Naive thymus-derived CD4-positive, alpha-beta T cell (primary cell): ENCODE measurements at regions not wholly inside any gene's neighbourhood (a gene's known extent, or its start where the extent isn't known, plus 50 kb on each side); places are given as distances from the start of the nearest gene placed in this dataset.

Experiments used
- ATAC-seq: fragments of 150-1000 bp; cut with Tn5 transposase; 2 replicates; pipeline ENCODE4 v1.10.0; 2021; ENCODE audit warnings: mild to moderate bottlenecking, moderate library complexity
- CTCF ChIA-PET: fragments of 350-600 bp; sonication (Branson Sonifier 250); formaldehyde crosslinking; loops from one replicate; lab custom pipeline; 2021; ENCODE audit warnings: antibody characterized with exemption; lab: Charles Lee
- POLR2A ChIA-PET: fragments of 350-600 bp; sonication (Branson Sonifier 250); formaldehyde crosslinking; loops from one replicate; lab custom pipeline; 2021; ENCODE audit warnings: antibody characterized with exemption, inconsistent platforms; lab: Charles Lee
- DNase-seq, 9 donors: peaks; one replicate each; pipeline versions ENCODE4 v3.0.0 to v3.0.0-alpha.2; 2020 to 2022; ENCODE audit warnings: mixed read lengths in 1 of 9
- H3K27ac ChIP-seq: one replicate; pipeline ENCODE4 v1.7.0; 2013; ENCODE audit warnings: mild to moderate bottlenecking, low read depth, low read length, moderate library complexity
- H3K27me3 ChIP-seq, 2 donors: one replicate each; pipeline ENCODE4 v1.7.0; 2013; ENCODE audit warnings: low read length in 2 of 2, mild to moderate bottlenecking in 2 of 2, moderate library complexity in 2 of 2; ENCODE audit not compliant: control insufficient read depth in 2 of 2, insufficient read depth in 2 of 2
- H3K36me3 ChIP-seq, 3 experiments: 1 replicate in 2 of 3; 2 replicates in 1 of 3; pipeline ENCODE4 v1.7.0; 2013; ENCODE audit warnings: low read length in 3 of 3, mild to moderate bottlenecking in 3 of 3, moderate library complexity in 1 of 3; ENCODE audit not compliant: insufficient read depth in 3 of 3, control insufficient read depth in 2 of 3
- H3K4me1 ChIP-seq, 2 donors: one replicate each; pipeline ENCODE4 v1.7.0; 2013; ENCODE audit warnings: low read length in 2 of 2, mild to moderate bottlenecking in 2 of 2, moderate library complexity in 1 of 2; ENCODE audit not compliant: control insufficient read depth in 2 of 2, insufficient read depth in 2 of 2
- H3K4me3 ChIP-seq: 2 replicates; pipeline ENCODE4 v1.7.0; 2013; ENCODE audit warnings: mild to moderate bottlenecking, low read length
- H3K9me3 ChIP-seq, 3 experiments: 1 replicate in 2 of 3; 2 replicates in 1 of 3; pipeline ENCODE4 v1.7.0; 2013; ENCODE audit warnings: low read length in 3 of 3; ENCODE audit not compliant: control insufficient read depth in 2 of 3
- H3K27ac Mint-ChIP-seq, 9 donors: one replicate each; pipeline ENCODE4 v1.8.0; 2020 to 2022; ENCODE audit warnings: mixed read lengths in 9 of 9, mild to moderate bottlenecking in 8 of 9, moderate library complexity in 5 of 9, inconsistent platforms in 2 of 9
- H3K27me3 Mint-ChIP-seq, 5 donors: one replicate each; pipeline ENCODE4 v1.8.0; 2021 to 2022; ENCODE audit warnings: mixed read lengths in 5 of 5, mild to moderate bottlenecking in 1 of 5
- H3K36me3 Mint-ChIP-seq, 5 donors: one replicate each; pipeline ENCODE4 v1.8.0; 2020 to 2022; ENCODE audit warnings: mixed read lengths in 5 of 5, mild to moderate bottlenecking in 3 of 5, inconsistent platforms in 1 of 5
- H3K4me1 Mint-ChIP-seq, 7 donors: one replicate each; pipeline ENCODE4 v1.8.0; 2020 to 2022; ENCODE audit warnings: mixed read lengths in 7 of 7, mild to moderate bottlenecking in 3 of 7, inconsistent platforms in 1 of 7
- H3K4me3 Mint-ChIP-seq, 10 donors: one replicate each; pipeline ENCODE4 v1.8.0; 2020 to 2022; ENCODE audit warnings: mild to moderate bottlenecking in 10 of 10, mixed read lengths in 10 of 10, moderate library complexity in 6 of 10, inconsistent platforms in 2 of 10
- H3K9me3 Mint-ChIP-seq, 11 donors: one replicate each; pipeline ENCODE4 v1.8.0; 2020 to 2022; ENCODE audit warnings: mixed read lengths in 11 of 11, mild to moderate bottlenecking in 4 of 11, inconsistent platforms in 1 of 11, moderate library complexity in 1 of 11
- intact Hi-C, 2 donors: fragments of 100-400 bp; cut with micrococcal nuclease; formaldehyde crosslinking; loops; one replicate each; pipeline ENCODE4 v1.15.1; 2023

DNA sequence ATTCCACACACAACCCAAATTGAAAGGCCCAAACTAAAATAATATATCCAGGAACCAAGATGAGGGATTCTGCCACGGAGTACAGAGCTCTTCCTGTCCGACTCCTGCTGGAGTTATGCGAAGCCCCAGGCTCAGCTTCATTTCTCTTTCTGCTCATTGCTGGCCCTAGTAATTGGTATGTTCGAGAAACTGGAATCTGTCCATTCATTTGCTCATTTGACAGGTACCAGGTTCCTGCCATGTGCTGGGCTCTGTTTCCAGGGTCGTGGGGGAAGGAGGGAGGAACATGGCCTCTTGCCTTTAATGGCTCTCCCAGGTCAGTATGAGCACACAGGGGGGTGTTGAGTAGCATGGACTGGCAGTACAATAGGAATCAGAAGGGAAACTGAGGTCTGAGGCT is 179.2 kb upstream of the SHH start:
- intact Hi-C loops = no loop called here
- ChIA-PET CTCF (no interaction called here), POLR2A (no interaction called here)
- H3K36me3 ChIP-seq = no peaks in the 10 kb centered on the region
- H3K9me3 Mint-ChIP-seq = peaks cover 0 to 7% (median 5%) of the 10 kb centered on the region in 11 donors
- no peak for DNase-seq
- no peak overlapping the region for H3K27ac ChIP-seq
- peaks cover 0 to 40% of the 10 kb centered on the region in 2 donors for H3K4me1 ChIP-seq
- no peak overlapping the region for H3K4me3 Mint-ChIP-seq
- peaks cover 0 to 37% (median 9%) of the 10 kb centered on the region in 5 donors for H3K27me3 Mint-ChIP-seq
- H3K9me3 ChIP-seq = no peaks in the 10 kb centered on the region
- H3K36me3 Mint-ChIP-seq = peaks cover 0 to 5% (median 0%) of the 10 kb centered on the region in 5 donors
- no peaks in the 10 kb centered on the region for H3K27me3 ChIP-seq
- peaks cover 16 to 65% (median 56%) of the 10 kb centered on the region in 7 donors for H3K4me1 Mint-ChIP-seq
- H3K27ac Mint-ChIP-seq = no peak overlapping the region
- H3K4me3 ChIP-seq = no peak overlapping the region
- ATAC-seq = no peak

DNA sequence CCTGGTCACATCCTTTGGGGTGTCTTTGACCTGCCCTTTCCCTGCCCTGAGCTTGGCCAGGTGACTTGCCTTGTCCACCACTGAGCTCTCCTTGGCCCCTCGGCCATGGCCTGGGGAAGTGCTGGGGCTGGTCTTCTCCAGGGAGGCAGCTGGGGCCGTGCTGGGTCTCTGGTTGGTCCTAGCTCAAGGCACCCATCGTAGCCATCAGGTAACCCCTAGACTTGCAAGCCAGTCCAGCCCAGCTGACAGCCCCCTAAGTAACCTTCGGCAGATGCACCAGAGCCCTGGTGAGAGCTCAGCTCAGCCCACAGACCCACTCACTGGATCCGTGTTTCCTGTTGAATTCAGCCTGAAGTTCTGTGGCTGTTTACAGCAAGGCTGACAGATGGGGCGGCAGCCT is 176.2 kb upstream of the SHH start:
- H3K4me3 ChIP-seq = no peak overlapping the region
- peaks cover 0 to 16% of the 10 kb centered on the region in 2 donors for H3K4me1 ChIP-seq
- Mint-ChIP-seq H3K4me1 (peaks cover 0 to 37% (median 31%) of the 10 kb centered on the region in 7 donors), H3K27ac (no peak overlapping the region), H3K27me3 (peaks cover 0 to 19% (median 6%) of the 10 kb centered on the region in 5 donors), H3K36me3 (peaks cover 0 to 5% (median 0%) of the 10 kb centered on the region in 5 donors), H3K9me3 (peaks cover 0 to 7% (median 4%) of the 10 kb centered on the region in 11 donors), H3K4me3 (peak overlapping the region in 1 of 10 donors; percentile 49)
- intact Hi-C loops = no loop called here
- no peak for DNase-seq
- ATAC-seq = no peak
- CTCF ChIA-PET = interaction anchor here (0.5 kb wide), 1 partner anchor 21 kb away, joined by 3 read pairs; no protein-coding TSS in a partner anchor
- H3K36me3 ChIP-seq = no peaks in the 10 kb centered on the region
- H3K9me3 ChIP-seq = no peaks in the 10 kb centered on the region
- H3K27me3 ChIP-seq = no peaks in the 10 kb centered on the region
- POLR2A ChIA-PET = no interaction called here
- H3K27ac ChIP-seq = no peak overlapping the region

DNA sequence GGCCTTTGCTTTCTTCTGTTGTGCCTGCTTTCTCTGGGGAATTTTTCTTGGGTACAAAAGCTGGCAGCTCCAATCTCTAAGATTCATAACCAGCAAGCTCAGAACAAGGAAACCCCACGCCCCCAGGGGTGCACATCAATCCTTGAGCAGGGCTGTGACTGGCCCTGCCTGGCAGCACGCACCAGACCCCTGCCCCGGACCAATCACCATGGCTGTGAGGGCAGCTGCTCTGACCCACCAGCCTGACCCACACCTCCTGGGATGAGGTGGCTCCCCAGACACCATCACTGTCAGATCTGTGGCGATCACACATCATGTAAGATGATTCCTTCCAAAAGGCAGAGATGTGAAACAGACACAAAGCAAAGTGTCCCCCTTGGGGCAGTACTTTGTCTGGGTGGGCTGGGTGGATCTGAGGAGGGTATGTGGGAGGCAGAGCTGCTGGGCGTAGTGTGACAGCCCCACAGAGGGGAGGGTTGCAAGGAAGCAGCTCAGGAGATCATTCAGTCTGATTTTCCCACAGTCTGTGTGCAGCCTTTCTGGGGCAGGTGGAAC is 175.5 kb upstream of the SHH start:
- ChIA-PET CTCF (interaction anchor here (0.5 kb wide), 1 partner anchor 20 kb away, joined by 3 read pairs; no protein-coding TSS in a partner anchor), POLR2A (no interaction called here)
- no peak for DNase-seq
- Mint-ChIP-seq H3K27me3 (peaks cover 0 to 19% (median 6%) of the 10 kb centered on the region in 5 donors), H3K9me3 (peaks cover 0 to 7% (median 4%) of the 10 kb centered on the region in 11 donors), H3K36me3 (peaks cover 0 to 5% (median 0%) of the 10 kb centered on the region in 5 donors), H3K4me1 (peaks cover 0 to 30% (median 26%) of the 10 kb centered on the region in 7 donors), H3K27ac (no peak overlapping the region), H3K4me3 (peak overlapping the region in 2 of 10 donors; percentile 49 to 69)
- Histone ChIP-seq H3K36me3 (no peaks in the 10 kb centered on the region), H3K4me1 (peaks cover 0 to 11% of the 10 kb centered on the region in 2 donors), H3K27me3 (no peaks in the 10 kb centered on the region), H3K27ac (no peak overlapping the region), H3K4me3 (no peak overlapping the region), H3K9me3 (no peaks in the 10 kb centered on the region)
- intact Hi-C loops = no loop called here
- no peak for ATAC-seq

GRCh38 chr7:155986497-155987160 is 174.4 kb upstream of the SHH start:
- intact Hi-C loops = no loop called here
- Mint-ChIP-seq H3K27me3 (peaks cover 0 to 19% (median 6%) of the 10 kb centered on the region in 5 donors), H3K36me3 (peaks cover 0 to 5% (median 0%) of the 10 kb centered on the region in 5 donors), H3K4me1 (peaks cover 0 to 21% (median 17%) of the 10 kb centered on the region in 7 donors), H3K9me3 (peaks cover 0 to 10% (median 4%) of the 10 kb centered on the region in 11 donors), H3K4me3 (no peak overlapping the region), H3K27ac (peak overlapping the region in 1 of 9 donors; percentile 36)
- no peak overlapping the region for H3K27ac ChIP-seq
- H3K4me1 ChIP-seq = no peaks in the 10 kb centered on the region
- H3K27me3 ChIP-seq = no peaks in the 10 kb centered on the region
- POLR2A ChIA-PET = no interaction called here
- no peaks in the 10 kb centered on the region for H3K36me3 ChIP-seq
- no peaks in the 10 kb centered on the region for H3K9me3 ChIP-seq
- CTCF ChIA-PET = interaction anchor here (0.6 kb wide), 1 partner anchor 1028 kb away, joined by 4 read pairs; no protein-coding TSS in a partner anchor
- no peak overlapping the region for H3K4me3 ChIP-seq
- no peak for ATAC-seq
- no peak for DNase-seq

GRCh38 chr7:155985518-155986250 is 173.4 kb upstream of the SHH start:
- intact Hi-C loops = no loop called here
- CTCF ChIA-PET = no interaction called here

GRCh38 chr7:155984609-155985405 is 172.5 kb upstream of the SHH start:
- Histone ChIP-seq H3K36me3 (no peaks in the 10 kb centered on the region), H3K27me3 (no peaks in the 10 kb centered on the region), H3K4me3 (no peak overlapping the region), H3K9me3 (no peaks in the 10 kb centered on the region), H3K4me1 (no peaks in the 10 kb centered on the region), H3K27ac (no peak overlapping the region)
- ChIA-PET CTCF (no interaction called here), POLR2A (interaction anchor here (1.3 kb wide), 1 partner anchor 10 kb away, joined by 3 read pairs; no protein-coding TSS in a partner anchor)
- peaks cover 0 to 25% (median 8%) of the 10 kb centered on the region in 5 donors for H3K27me3 Mint-ChIP-seq
- peaks cover 0 to 15% (median 12%) of the 10 kb centered on the region in 7 donors for H3K4me1 Mint-ChIP-seq
- ATAC-seq (no peak), DNase-seq (peak in 1 of 9 donors; percentile 1)
- peaks cover 0 to 5% (median 0%) of the 10 kb centered on the region in 5 donors for H3K36me3 Mint-ChIP-seq
- H3K27ac Mint-ChIP-seq = peak overlapping the region in 1 of 9 donors; percentile 55
- H3K9me3 Mint-ChIP-seq = peaks cover 0 to 7% (median 3%) of the 10 kb centered on the region in 11 donors
- H3K4me3 Mint-ChIP-seq = no peak overlapping the region
- intact Hi-C loops = no loop called here

More at GRCh38 chr7:155985518-155986250, 173.4 kb upstream of the SHH start:
- ATAC-seq (no peak), DNase-seq (peak in 1 of 9 donors; percentile 2)
- H3K27ac Mint-ChIP-seq = no peak overlapping the region
- H3K4me3 Mint-ChIP-seq = no peak overlapping the region
- H3K9me3 Mint-ChIP-seq = peaks cover 0 to 10% (median 3%) of the 10 kb centered on the region in 11 donors
- H3K9me3 ChIP-seq = no peaks in the 10 kb centered on the region
- peaks cover 0 to 20% (median 6%) of the 10 kb centered on the region in 5 donors for H3K27me3 Mint-ChIP-seq
- H3K27me3 ChIP-seq = no peaks in the 10 kb centered on the region
- no peaks in the 10 kb centered on the region for H3K36me3 ChIP-seq
- POLR2A ChIA-PET = interaction anchor here (1.3 kb wide), 1 partner anchor 9 kb away, joined by 3 read pairs; no protein-coding TSS in a partner anchor
- H3K27ac ChIP-seq = no peak overlapping the region
- no peaks in the 10 kb centered on the region for H3K4me1 ChIP-seq
- peaks cover 0 to 5% (median 0%) of the 10 kb centered on the region in 5 donors for H3K36me3 Mint-ChIP-seq
- H3K4me3 ChIP-seq = no peak overlapping the region
- peaks cover 0 to 15% (median 12%) of the 10 kb centered on the region in 7 donors for H3K4me1 Mint-ChIP-seq
